Breast epithelium (tissue), 4 donors: ENCODE measurements at regions not wholly inside any gene's neighbourhood (a gene's known extent, or its start where the extent isn't known, plus 50 kb on each side); places are given as distances from the start of the nearest gene placed in this dataset.

ENCODE experiments used
- DNase-seq, 2 donors: peaks; one replicate each; pipeline ENCODE4 v3.0.0-alpha.2; 2019; ENCODE audit warnings: low spot score in 2 of 2
- H3K27ac ChIP-seq, 2 donors: fragments of 200-600 bp; sonication (generic) in 1 of 2; one replicate each; pipeline ENCODE4 v1.5.1; 2016 to 2019; ENCODE audit warnings: mild to moderate bottlenecking in 1 of 2
- H3K27me3 ChIP-seq, 2 donors: fragments of 200-600 bp; sonication (generic) in 1 of 2; one replicate each; pipeline versions ENCODE4 v1.5.1 to v1.6.0; 2017 to 2019; ENCODE audit warnings: control low read depth in 1 of 2, mild to moderate bottlenecking in 1 of 2
- H3K36me3 ChIP-seq: fragments of 200-600 bp; one replicate; pipeline ENCODE4 v1.5.1; 2019
- H3K4me1 ChIP-seq, 2 donors: fragments of 200-600 bp; sonication (generic); one replicate each; pipeline ENCODE4 v1.5.1; 2016 to 2019; ENCODE audit warnings: control low read depth in 1 of 2
- H3K4me3 ChIP-seq, 3 donors: fragments of 200-600 bp; sonication (generic); 1 replicate in 2 of 3; 2 replicates in 1 of 3; pipeline ENCODE4 v1.5.1; 2016 to 2019; ENCODE audit warnings: mild to moderate bottlenecking in 3 of 3, moderate library complexity in 2 of 3
- H3K9me3 ChIP-seq, 2 donors: fragments of 200-600 bp; sonication (generic) in 1 of 2; one replicate each; pipeline ENCODE4 v1.5.1; 2016 to 2019; ENCODE audit warnings: control low read depth in 1 of 2
- CTCF ChIP-seq, 3 donors: fragments of 450-650 bp; IDR thresholded peaks; one replicate each; pipeline ENCODE4 v1.5.1; 2016 to 2017; ENCODE audit warnings: antibody characterized with exemption in 3 of 3, mild to moderate bottlenecking in 3 of 3, moderate library complexity in 3 of 3
- POLR2A ChIP-seq: fragments of 450-650 bp; IDR thresholded peaks from one replicate; pipeline ENCODE4 v1.6.1; 2016; ENCODE audit warnings: antibody characterized with exemption, mild to moderate bottlenecking, moderate library complexity
- POLR2AphosphoS5 ChIP-seq, 3 donors: sonication (generic); formaldehyde crosslinking; IDR thresholded peaks; one replicate each; pipeline ENCODE4 v1.6.1; 2017; ENCODE audit warnings: antibody characterized with exemption in 3 of 3
- intact Hi-C: fragments of 100-400 bp; cut with DNase I; formaldehyde crosslinking; loops from one replicate; pipeline ENCODE4 v1.15.1; 2023; ENCODE audit warnings: low total_unique reads

DNA sequence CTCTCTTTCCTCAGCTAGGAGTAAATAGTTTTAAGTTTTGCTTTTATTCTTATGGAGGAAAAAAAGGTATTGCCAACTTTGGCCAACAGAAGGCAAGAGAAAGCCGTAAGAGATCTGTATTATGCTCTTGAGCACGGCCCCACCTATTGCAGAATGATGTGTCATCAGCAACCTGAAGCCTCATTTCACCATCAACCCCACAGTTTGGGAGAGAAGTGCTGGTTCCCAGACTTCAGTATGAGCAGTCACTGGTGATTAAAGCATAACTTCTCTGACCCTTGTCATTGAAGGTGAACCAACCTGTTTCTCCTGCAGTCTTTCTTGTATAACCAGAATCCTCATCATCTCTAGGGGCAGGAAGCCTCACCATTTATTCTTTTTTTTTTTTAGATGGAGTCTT is 100.2 kb downstream of the SIPA1L2 start:
- Histone ChIP-seq H3K9me3 (no peaks in the 10 kb centered on the region), H3K4me3 (no peak overlapping the region), H3K4me1 (no peaks in the 10 kb centered on the region), H3K27ac (no peak overlapping the region), H3K27me3 (no peaks in the 10 kb centered on the region), H3K36me3 (no peaks in the 10 kb centered on the region)
- DNase-seq, result no peak
- intact Hi-C loops, result no loop called here
- TF ChIP-seq POLR2A, result no peak
- TF ChIP-seq POLR2AphosphoS5 (IDR thresholded peaks at IDR 0.05), result no peak
- no peak for TF ChIP-seq CTCF (IDR thresholded peaks at IDR 0.05)

DNA sequence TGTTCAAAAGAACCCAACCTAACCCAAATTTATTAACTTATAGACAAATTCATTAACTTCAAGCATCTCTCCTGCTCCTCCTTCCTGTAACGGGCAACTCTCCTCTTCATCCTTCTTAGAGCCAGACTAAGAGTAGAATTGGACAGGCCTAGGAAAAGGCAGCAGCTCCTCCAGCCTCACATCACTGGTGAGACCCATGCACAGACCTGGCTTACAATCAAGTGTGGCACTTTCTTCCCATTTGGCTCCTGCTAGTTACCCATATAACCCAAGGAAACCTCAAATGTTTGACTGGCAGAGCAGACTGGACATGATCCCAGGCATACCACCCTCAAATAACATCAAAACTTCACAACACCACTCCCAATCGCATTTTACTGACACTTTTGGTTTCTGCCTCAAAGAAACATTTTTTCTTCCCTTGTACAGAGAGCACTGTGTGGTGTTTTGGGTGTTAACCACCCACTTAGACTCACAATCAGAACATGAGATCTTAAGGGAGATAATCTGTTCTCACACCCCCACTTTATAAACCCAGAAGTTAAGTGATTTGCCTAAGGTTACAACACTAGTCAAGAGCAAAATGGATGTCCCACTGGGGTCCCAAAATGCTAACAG is 101.4 kb downstream of the SIPA1L2 start:
- intact Hi-C loops, result no loop called here
- Histone ChIP-seq H3K4me1 (no peaks in the 10 kb centered on the region), H3K9me3 (no peaks in the 10 kb centered on the region), H3K4me3 (no peak overlapping the region), H3K36me3 (no peaks in the 10 kb centered on the region), H3K27me3 (no peaks in the 10 kb centered on the region), H3K27ac (no peak overlapping the region)
- DNase-seq, result no peak
- TF ChIP-seq POLR2A (no peak), CTCF (IDR thresholded peaks at IDR 0.05) (no peak), POLR2AphosphoS5 (IDR thresholded peaks at IDR 0.05) (no peak)

DNA sequence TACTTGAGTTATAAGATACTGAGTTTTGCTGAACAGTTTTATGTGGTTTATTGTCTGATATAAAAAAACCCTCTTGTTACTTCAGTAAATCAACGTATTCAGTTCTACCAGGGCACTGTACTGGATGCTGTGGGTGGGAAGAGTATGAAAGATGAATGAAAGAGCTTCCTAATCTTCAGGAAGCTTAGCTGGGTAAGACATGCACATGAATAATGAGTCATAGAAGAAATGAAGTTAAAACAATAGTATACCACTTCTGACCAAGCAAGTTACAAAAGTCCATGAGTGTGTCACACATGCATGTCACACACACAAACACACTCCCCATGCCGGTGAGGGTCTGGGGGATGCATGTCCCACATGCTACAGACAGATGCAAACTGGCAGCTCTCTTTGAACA is 105.9 kb downstream of the SIPA1L2 start:
- Histone ChIP-seq H3K9me3 (no peaks in the 10 kb centered on the region), H3K4me3 (no peak overlapping the region), H3K36me3 (no peaks in the 10 kb centered on the region), H3K27ac (no peak overlapping the region), H3K27me3 (no peaks in the 10 kb centered on the region), H3K4me1 (no peaks in the 10 kb centered on the region)
- TF ChIP-seq POLR2A, result no peak
- TF ChIP-seq CTCF (IDR thresholded peaks at IDR 0.05), result no peak
- no peak for TF ChIP-seq POLR2AphosphoS5 (IDR thresholded peaks at IDR 0.05)
- DNase-seq, result no peak
- intact Hi-C loops, result no loop called here

DNA sequence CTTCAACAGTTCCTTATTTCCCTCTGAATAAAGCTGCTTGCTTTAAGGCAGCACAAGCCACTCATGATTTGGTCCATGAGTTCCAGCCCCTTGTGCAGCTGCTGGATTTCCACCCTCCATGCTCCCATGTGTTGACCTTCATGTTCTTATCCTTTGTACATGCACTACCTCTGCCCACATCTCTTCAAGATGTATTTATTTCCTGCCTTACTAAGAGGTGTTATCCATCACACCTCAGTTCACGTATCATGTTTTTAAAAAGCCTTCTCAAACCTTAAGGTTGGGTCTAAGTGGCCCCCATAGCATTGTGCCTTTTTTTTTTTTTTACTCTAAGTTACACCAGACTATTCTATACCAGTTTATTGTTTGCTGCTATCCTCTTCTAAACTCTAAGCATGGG is 107.7 kb downstream of the SIPA1L2 start:
- H3K4me3 ChIP-seq, result no peak overlapping the region
- no peaks in the 10 kb centered on the region for H3K36me3 ChIP-seq
- H3K4me1 ChIP-seq, result no peaks in the 10 kb centered on the region
- H3K9me3 ChIP-seq, result no peaks in the 10 kb centered on the region
- H3K27me3 ChIP-seq, result no peaks in the 10 kb centered on the region
- intact Hi-C loops, result no loop called here
- no peak for DNase-seq
- TF ChIP-seq CTCF (IDR thresholded peaks at IDR 0.05), result no peak
- H3K27ac ChIP-seq, result no peak overlapping the region

GRCh38 chr1:232521660-232522059 is 108.3 kb downstream of the SIPA1L2 start:
- intact Hi-C loops, result no loop called here
- H3K9me3 ChIP-seq, result no peaks in the 10 kb centered on the region
- no peaks in the 10 kb centered on the region for H3K36me3 ChIP-seq
- no peaks in the 10 kb centered on the region for H3K4me1 ChIP-seq
- TF ChIP-seq POLR2A (no peak), CTCF (IDR thresholded peaks at IDR 0.05) (no peak), POLR2AphosphoS5 (IDR thresholded peaks at IDR 0.05) (no peak)
- no peak overlapping the region for H3K27ac ChIP-seq
- no peak overlapping the region for H3K4me3 ChIP-seq
- H3K27me3 ChIP-seq, result no peaks in the 10 kb centered on the region
- DNase-seq, result no peak
